ENCODE measurements at regions not wholly inside any gene's neighbourhood (a gene's known extent, or its start where the extent isn't known, plus 50 kb on each side); places are given as distances from the start of the nearest gene placed in this dataset.

GRCh38 chr16:60481591-60481990, 1554.6 kb downstream of the CDH8 start:
- TF ChIP-seq SIN3A (IDR thresholded peaks at IDR 0.05; ENCODE audit: low read depth, low read length) (no peak), STAT1 (conservative IDR thresholded peaks at IDR 0.05) (no peak), CTCF (IDR thresholded peaks at IDR 0.05 in 2 of 3, conservative IDR thresholded peaks at IDR 0.05 in 1 of 3; ENCODE audit: control insufficient read depth in 2 of 3, extremely low read depth in 1 of 3, insufficient read depth in 1 of 3, low read depth in 3 of 3, low read length in 3 of 3) (no peak), REST (IDR thresholded peaks at IDR 0.05; ENCODE audit: low read depth, low read length) (no peak), CEBPB (IDR thresholded peaks at IDR 0.05; ENCODE audit: borderline replicate concordance in 1 of 2, low read depth in 2 of 2, low read length in 2 of 2) (no peak), MAX (IDR thresholded peaks at IDR 0.05; ENCODE audit: low read depth, low read length) (no peak)
